Ishikawa (cell line): ENCODE measurements at regions not wholly inside any gene's neighbourhood (a gene's known extent, or its start where the extent isn't known, plus 50 kb on each side); places are given as distances from the start of the nearest gene placed in this dataset.

Experiments
- CEBPB ChIP-seq: IDR thresholded peaks from 2 replicates; pipeline ENCODE4 v1.6.1; 2012
- CREB1 ChIP-seq: IDR thresholded peaks from 2 replicates; pipeline ENCODE4 v1.6.1; 2012; ENCODE audit warnings: low read depth
- EGR1 ChIP-seq: IDR thresholded peaks from 2 replicates; pipeline ENCODE4 v1.6.1; 2012
- EP300 ChIP-seq: IDR thresholded peaks from 2 replicates; pipeline ENCODE4 v1.6.1; 2012; ENCODE audit warnings: borderline replicate concordance
- FOXM1 ChIP-seq: IDR thresholded peaks from 2 replicates; pipeline ENCODE4 v1.6.1; 2012; ENCODE audit warnings: low read depth, borderline replicate concordance
- MAX ChIP-seq: IDR thresholded peaks from 2 replicates; pipeline ENCODE4 v1.6.1; 2012
- NFIC ChIP-seq: IDR thresholded peaks from 2 replicates; pipeline ENCODE4 v1.6.1; 2012
- RAD21 ChIP-seq: IDR thresholded peaks from 2 replicates; pipeline ENCODE4 v1.6.1; 2012; ENCODE audit warnings: low read depth
- REST ChIP-seq: IDR thresholded peaks from 2 replicates; pipeline ENCODE4 v1.6.1; 2012; ENCODE audit warnings: low read depth, mild to moderate bottlenecking
- TAF1 ChIP-seq: IDR thresholded peaks from 2 replicates; pipeline ENCODE4 v1.6.1; 2012; ENCODE audit warnings: low read depth, mild to moderate bottlenecking
- TCF12 ChIP-seq: IDR thresholded peaks from 2 replicates; pipeline ENCODE4 v1.6.1; 2012; ENCODE audit warnings: low read depth
- TEAD4 ChIP-seq: IDR thresholded peaks from 2 replicates; pipeline ENCODE4 v1.6.1; 2012
- USF1 ChIP-seq: IDR thresholded peaks from 2 replicates; pipeline ENCODE4 v1.6.1; 2012
- YY1 ChIP-seq: IDR thresholded peaks from 2 replicates; pipeline ENCODE4 v1.6.1; 2012; ENCODE audit warnings: low read depth
- ZBTB7A ChIP-seq: IDR thresholded peaks from 2 replicates; pipeline ENCODE4 v1.6.1; 2012; ENCODE audit warnings: low read depth

- TF ChIP-seq USF1 (no peak), TEAD4 (no peak), FOXM1 (no peak), EGR1 (no peak), EP300 (no peak), TAF1 (no peak), YY1 (no peak), CREB1 (no peak), NFIC (no peak), ZBTB7A (no peak), MAX (no peak)
These were observed 143.9 kb downstream of the CYP26B1 start for GRCh38 chr2:72003796-72004195.

GRCh38 chr2:72003124-72003523 lies 144.5 kb downstream of the CYP26B1 start:
- TF ChIP-seq NFIC (no peak), CEBPB (no peak), CREB1 (no peak), TAF1 (no peak), FOXM1 (no peak), EP300 (no peak), YY1 (no peak), RAD21 (no peak), EGR1 (no peak), USF1 (no peak), TCF12 (no peak), REST (no peak), MAX (no peak), ZBTB7A (no peak)

GRCh38 chr2:72001937-72002690 lies 145.5 kb downstream of the CYP26B1 start:
- TF ChIP-seq REST (no peak), MAX (no peak), TCF12 (no peak), TEAD4 (no peak), CEBPB (no peak), EP300 (no peak), RAD21 (no peak), CREB1 (no peak), FOXM1 (no peak), YY1 (no peak), ZBTB7A (no peak), EGR1 (no peak), TAF1 (no peak)

- TF ChIP-seq FOXM1, result no peak
These were observed 147.6 kb downstream of the CYP26B1 start for GRCh38 chr2:72000110-72000509.

GRCh38 chr2:71999580-71999979 lies 148.1 kb downstream of the CYP26B1 start:
- no peak for TF ChIP-seq TAF1
- TF ChIP-seq EGR1, result no peak
- no peak for TF ChIP-seq MAX
- no peak for TF ChIP-seq RAD21
- TF ChIP-seq USF1, result no peak
- no peak for TF ChIP-seq ZBTB7A

GRCh38 chr2:71997843-71998242 lies 149.8 kb downstream of the CYP26B1 start:
- TF ChIP-seq TEAD4 (no peak), REST (no peak), TCF12 (no peak), FOXM1 (no peak), ZBTB7A (no peak), MAX (no peak), TAF1 (no peak), EP300 (no peak), YY1 (no peak), USF1 (no peak), NFIC (no peak), RAD21 (no peak), CEBPB (no peak)
